Caco-2 (cell line): ENCODE measurements at regions not wholly inside any gene's neighbourhood (a gene's known extent, or its start where the extent isn't known, plus 50 kb on each side); places are given as distances from the start of the nearest gene placed in this dataset.

ENCODE experiments used
- BruUV-seq: library from RNA; stranded (reverse); fragments of 400-500 nt; replicated peaks from 2 replicates; lab custom pipeline; 2021; lab: Mats Ljungman, UMichigan
- CTCF ChIA-PET: fragments of 300-600 bp; sonication (Branson Sonifier 250); formaldehyde crosslinking; loops from one replicate; lab custom pipeline; 2022; ENCODE audit warnings: antibody characterized with exemption; lab: Charles Lee
- POLR2A ChIA-PET: fragments of 300-600 bp; sonication (Branson Sonifier 250); formaldehyde crosslinking; loops from one replicate; lab custom pipeline; 2022; ENCODE audit warnings: antibody characterized with exemption; lab: Charles Lee
- DNase-seq, 2 experiments: peaks; one replicate each; pipeline versions ENCODE4 v3.0.0 to v3.0.0-alpha.2; 2020 to 2022
- H3K27me3 ChIP-seq: replicated peaks from 2 replicates; pipeline ENCODE4 v1.6.0; 2011; ENCODE audit warnings: low read length; ENCODE audit not compliant: control insufficient read depth, insufficient read depth
- H3K36me3 ChIP-seq: 2 replicates; pipeline ENCODE4 v1.5.1; 2011; ENCODE audit warnings: low read length; ENCODE audit not compliant: control insufficient read depth, insufficient read depth
- H3K4me1 ChIP-seq: fragments of 250-450 bp; sonication (Bioruptor Pico); 2 replicates; pipeline ENCODE4 v1.5.1; 2020; ENCODE audit warnings: mild to moderate bottlenecking
- H3K4me3 ChIP-seq: 2 replicates; pipeline ENCODE4 v1.5.1; 2011; ENCODE audit warnings: low read depth, mild to moderate bottlenecking, control low read depth, low read length
- H3K9me3 ChIP-seq: fragments of 250-450 bp; sonication (Bioruptor Pico); 2 replicates; pipeline ENCODE4 v1.5.1; 2020; ENCODE audit warnings: mild to moderate bottlenecking, moderate library complexity
- H3K27ac Mint-ChIP-seq: one replicate; pipeline ENCODE4 v1.8.0; 2022; ENCODE audit warnings: mixed read lengths; ENCODE audit not compliant: unreplicated experiment
- H3K27me3 Mint-ChIP-seq: one replicate; pipeline ENCODE4 v1.8.0; 2022; ENCODE audit warnings: mixed read lengths; ENCODE audit not compliant: insufficient read depth, unreplicated experiment
- H3K36me3 Mint-ChIP-seq: one replicate; pipeline ENCODE4 v1.8.0; 2022; ENCODE audit warnings: mild to moderate bottlenecking, mixed read lengths; ENCODE audit not compliant: insufficient read depth, unreplicated experiment
- H3K4me1 Mint-ChIP-seq: one replicate; pipeline ENCODE4 v1.8.0; 2022; ENCODE audit warnings: low read depth, mixed read lengths; ENCODE audit not compliant: unreplicated experiment
- H3K4me3 Mint-ChIP-seq: one replicate; pipeline ENCODE4 v1.8.0; 2022; ENCODE audit warnings: mild to moderate bottlenecking, moderate library complexity, mixed read lengths; ENCODE audit not compliant: unreplicated experiment
- H3K9me3 Mint-ChIP-seq: one replicate; pipeline ENCODE4 v1.8.0; 2022; ENCODE audit warnings: mixed read lengths; ENCODE audit not compliant: unreplicated experiment
- intact Hi-C: fragments of 100-400 bp; cut with micrococcal nuclease; formaldehyde crosslinking; loops from one replicate; pipeline ENCODE4 v1.10.0; 2022; ENCODE audit not compliant: unreplicated experiment
- TF ChIP-seq, protein P1 (sequence below), 2 experiments: fragments of 200-600 bp in 1 of 2; IDR thresholded peaks; 1 replicate in 1 of 2; 2 replicates in 1 of 2; pipeline versions ENCODE4 v1.5.1 to v1.8.0; 2011 to 2022; ENCODE audit warnings: antibody characterized with exemption in 1 of 2, control low read depth in 1 of 2, inconsistent platforms in 1 of 2, low read depth in 1 of 2, low read length in 1 of 2, mild to moderate bottlenecking in 1 of 2, moderate library complexity in 1 of 2; ENCODE audit not compliant: insufficient read depth in 1 of 2, severe bottlenecking in 1 of 2, unreplicated experiment in 1 of 2

DNA sequence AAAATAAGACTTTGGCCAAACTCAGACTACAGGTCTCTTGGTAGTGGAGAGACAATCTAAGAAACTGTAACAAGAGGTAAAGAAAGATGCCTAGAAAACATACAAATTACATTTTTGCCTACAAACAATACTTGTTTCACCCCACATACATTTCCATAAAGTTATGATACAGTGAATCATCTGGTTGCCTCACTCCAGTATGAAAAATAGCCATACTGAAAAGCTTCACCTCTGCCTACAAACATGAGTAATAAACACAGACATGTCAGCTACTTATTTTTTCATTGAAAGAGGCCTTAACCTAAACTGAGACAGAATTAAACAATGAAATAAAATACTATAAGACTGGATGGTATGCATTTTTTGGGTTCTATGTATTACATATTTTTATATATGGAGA is 1463.0 kb downstream of the FAM181B start:
- Histone ChIP-seq H3K4me3 (no peak overlapping the region), H3K36me3 (no peaks in the 10 kb centered on the region), H3K9me3 (no peaks in the 10 kb centered on the region), H3K4me1 (no peaks in the 10 kb centered on the region), H3K27me3 (no peaks in the 10 kb centered on the region)
- Mint-ChIP-seq H3K27me3 (no peaks in the 10 kb centered on the region), H3K4me1 (no peaks in the 10 kb centered on the region), H3K27ac (no peak overlapping the region), H3K36me3 (no peaks in the 10 kb centered on the region), H3K9me3 (no peaks in the 10 kb centered on the region), H3K4me3 (no peak overlapping the region)
- TF ChIP-seq, protein P1, sequence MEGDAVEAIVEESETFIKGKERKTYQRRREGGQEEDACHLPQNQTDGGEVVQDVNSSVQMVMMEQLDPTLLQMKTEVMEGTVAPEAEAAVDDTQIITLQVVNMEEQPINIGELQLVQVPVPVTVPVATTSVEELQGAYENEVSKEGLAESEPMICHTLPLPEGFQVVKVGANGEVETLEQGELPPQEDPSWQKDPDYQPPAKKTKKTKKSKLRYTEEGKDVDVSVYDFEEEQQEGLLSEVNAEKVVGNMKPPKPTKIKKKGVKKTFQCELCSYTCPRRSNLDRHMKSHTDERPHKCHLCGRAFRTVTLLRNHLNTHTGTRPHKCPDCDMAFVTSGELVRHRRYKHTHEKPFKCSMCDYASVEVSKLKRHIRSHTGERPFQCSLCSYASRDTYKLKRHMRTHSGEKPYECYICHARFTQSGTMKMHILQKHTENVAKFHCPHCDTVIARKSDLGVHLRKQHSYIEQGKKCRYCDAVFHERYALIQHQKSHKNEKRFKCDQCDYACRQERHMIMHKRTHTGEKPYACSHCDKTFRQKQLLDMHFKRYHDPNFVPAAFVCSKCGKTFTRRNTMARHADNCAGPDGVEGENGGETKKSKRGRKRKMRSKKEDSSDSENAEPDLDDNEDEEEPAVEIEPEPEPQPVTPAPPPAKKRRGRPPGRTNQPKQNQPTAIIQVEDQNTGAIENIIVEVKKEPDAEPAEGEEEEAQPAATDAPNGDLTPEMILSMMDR (IDR thresholded peaks at IDR 0.05; ENCODE audit: insufficient read depth in 1 of 2, low read depth in 1 of 2, low read length in 1 of 2, severe bottlenecking in 1 of 2, unreplicated experiment in 1 of 2): no peak
- no TSS peak for BruUV-seq
- no peak for DNase-seq
- POLR2A ChIA-PET: no interaction called here
- intact Hi-C loops: no loop called here
- CTCF ChIA-PET: no interaction called here

DNA sequence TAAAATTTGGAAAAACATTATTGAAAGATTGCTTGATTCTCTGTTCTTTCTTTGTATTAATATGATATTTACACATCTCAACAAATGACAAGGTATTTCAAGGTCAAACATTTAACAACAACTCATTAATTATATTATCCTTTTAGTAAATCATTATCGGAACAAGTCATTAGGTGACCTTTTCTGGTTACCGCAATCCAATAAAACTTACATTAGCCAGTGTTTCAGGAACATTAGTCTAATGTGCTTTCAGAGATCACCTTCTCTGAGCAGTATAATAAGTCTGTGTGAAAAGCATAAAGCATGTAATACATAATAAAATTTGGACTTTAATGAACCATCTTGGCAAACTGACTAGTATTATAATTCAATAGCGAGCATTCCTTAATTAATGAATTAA is 1466.4 kb downstream of the FAM181B start:
- intact Hi-C loops: no loop called here
- H3K36me3 ChIP-seq: no peaks in the 10 kb centered on the region
- POLR2A ChIA-PET: no interaction called here
- CTCF ChIA-PET: no interaction called here
- TF ChIP-seq, protein P1 (IDR thresholded peaks at IDR 0.05; ENCODE audit: insufficient read depth in 1 of 2, low read depth in 1 of 2, low read length in 1 of 2, severe bottlenecking in 1 of 2, unreplicated experiment in 1 of 2): no peak
- no peaks in the 10 kb centered on the region for H3K27me3 ChIP-seq
- BruUV-seq: no TSS peak
- Mint-ChIP-seq H3K27ac (no peak overlapping the region), H3K27me3 (peaks cover 2% of the 10 kb centered on the region), H3K9me3 (no peaks in the 10 kb centered on the region), H3K36me3 (no peaks in the 10 kb centered on the region), H3K4me1 (no peaks in the 10 kb centered on the region), H3K4me3 (no peak overlapping the region)
- H3K9me3 ChIP-seq: no peaks in the 10 kb centered on the region
- DNase-seq: no peak
- H3K4me3 ChIP-seq: no peak overlapping the region
- H3K4me1 ChIP-seq: no peaks in the 10 kb centered on the region

DNA sequence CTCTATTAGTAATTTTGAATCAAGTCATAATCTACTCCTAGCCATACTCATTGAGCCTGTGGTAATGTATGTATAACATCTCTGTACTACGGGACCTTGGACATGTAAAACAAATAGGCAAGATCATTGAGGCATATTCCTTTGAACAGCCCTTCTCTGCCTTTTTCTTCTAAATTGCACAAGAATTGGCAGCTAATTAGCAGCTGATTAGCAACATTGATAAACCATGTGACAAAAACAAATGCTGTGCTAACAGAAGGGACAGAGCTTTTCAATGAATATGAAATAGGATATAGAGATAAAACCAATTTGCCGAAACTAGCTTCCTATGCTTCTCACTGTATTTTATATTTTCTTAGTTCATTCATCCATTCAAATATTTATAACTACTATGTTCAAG is 1474.2 kb downstream of the FAM181B start:
- POLR2A ChIA-PET: no interaction called here
- BruUV-seq: no TSS peak
- no peaks in the 10 kb centered on the region for H3K9me3 ChIP-seq
- no peaks in the 10 kb centered on the region for H3K36me3 ChIP-seq
- no peaks in the 10 kb centered on the region for H3K36me3 Mint-ChIP-seq
- no peaks in the 10 kb centered on the region for H3K9me3 Mint-ChIP-seq
- intact Hi-C loops: no loop called here
- CTCF ChIA-PET: no interaction called here
- no peak overlapping the region for H3K4me3 ChIP-seq
- H3K4me3 Mint-ChIP-seq: no peak overlapping the region
- TF ChIP-seq, protein P1 (IDR thresholded peaks at IDR 0.05; ENCODE audit: insufficient read depth in 1 of 2, low read depth in 1 of 2, low read length in 1 of 2, severe bottlenecking in 1 of 2, unreplicated experiment in 1 of 2): no peak
- no peak overlapping the region for H3K27ac Mint-ChIP-seq
- H3K27me3 ChIP-seq: no peaks in the 10 kb centered on the region
- H3K4me1 ChIP-seq: no peaks in the 10 kb centered on the region
- no peaks in the 10 kb centered on the region for H3K4me1 Mint-ChIP-seq
- DNase-seq: no peak
- peaks cover 4% of the 10 kb centered on the region for H3K27me3 Mint-ChIP-seq
